ENCODE measurements at regions not wholly inside any gene's neighbourhood (a gene's known extent, or its start where the extent isn't known, plus 50 kb on each side); places are given as distances from the start of the nearest gene placed in this dataset.
A peak's percentile ranks its signal among the peaks of the same experiment; 100 is the strongest.

DNA sequence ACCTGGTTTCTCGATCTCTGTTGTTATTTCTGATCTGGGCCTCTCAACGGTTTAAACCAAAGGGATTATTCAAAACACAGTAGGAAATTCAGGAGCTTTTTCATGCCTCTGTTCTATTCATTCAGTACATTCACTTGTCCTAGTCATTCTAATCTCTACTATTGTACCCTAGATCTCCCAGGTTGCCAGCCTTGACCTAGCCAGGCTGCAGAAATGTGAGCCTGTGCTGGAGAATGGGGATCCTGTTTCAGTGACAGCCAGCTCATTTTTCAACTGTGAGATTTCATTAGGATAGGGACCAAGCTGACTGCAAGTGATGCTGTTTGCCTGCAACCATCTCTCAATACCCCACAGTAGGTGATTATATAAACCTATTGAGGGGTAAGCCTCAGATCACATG, 186.2 kb downstream of the CMPK2 start:
- Histone ChIP-seq H2BK120ac (ENCODE audit: low read depth, low read length, poor library complexity, severe bottlenecking) (no peak overlapping the region), H3K9ac (ENCODE audit: extremely low read depth, insufficient read length, low read length) (no peak overlapping the region), H4K5ac (ENCODE audit: insufficient read length, low read depth, low read length) (no peak overlapping the region), H3K56ac (ENCODE audit: insufficient read length, low read depth, low read length) (no peak overlapping the region), H3K4me1 (ENCODE audit: insufficient read depth, low read length) (peaks cover 12% of the 10 kb centered on the region; the same call in 1 of the 2 replicates), H3K79me1 (ENCODE audit: insufficient read depth, low read depth, low read length, poor library complexity, severe bottlenecking) (no peaks in the 10 kb centered on the region), H2BK12ac (ENCODE audit: insufficient read length, low read depth, low read length) (no peak overlapping the region), H3K27ac (ENCODE audit: insufficient read length, low read depth, low read length) (no peak overlapping the region), H2BK15ac (ENCODE audit: low read depth, low read length) (no peak overlapping the region), H3K27me3 (ENCODE audit: insufficient read depth, low read length) (no peaks in the 10 kb centered on the region), H3K14ac (ENCODE audit: insufficient read depth, low read length) (no peak overlapping the region), H2AK5ac (ENCODE audit: insufficient read length, low read length) (no peak overlapping the region), H3K23ac (ENCODE audit: insufficient read length, low read depth, low read length) (no peak overlapping the region), H3K4me2 (ENCODE audit: insufficient read depth, insufficient read length, low read length) (no peak overlapping the region), H3T11ph (ENCODE audit: low read length) (no peak overlapping the region), H2BK5ac (ENCODE audit: insufficient read length, low read length) (no peak overlapping the region), H4K8ac (replicated peaks; ENCODE audit: insufficient read length, low read depth, low read length) (no peak overlapping the region), H2AFZ (ENCODE audit: low read length) (no peak overlapping the region), H3K4ac (ENCODE audit: low read depth, low read length) (no peak overlapping the region), H4K20me1 (ENCODE audit: control insufficient read depth, insufficient read depth, insufficient read length) (no peaks in the 10 kb centered on the region), H3K18ac (ENCODE audit: insufficient read length, low read depth, low read length) (no peak overlapping the region), H3K9me3 (ENCODE audit: control insufficient read depth, low read depth, low read length) (no peaks in the 10 kb centered on the region), H3K79me2 (ENCODE audit: insufficient read depth, low read length) (no peaks in the 10 kb centered on the region), H3K23me2 (ENCODE audit: insufficient read length, low read depth, low read length, poor library complexity, severe bottlenecking) (no peaks in the 10 kb centered on the region), H4K91ac (ENCODE audit: insufficient read length, low read depth, low read length) (no peak overlapping the region), H2BK20ac (ENCODE audit: low read depth, low read length, poor library complexity, severe bottlenecking) (no peak overlapping the region)
- H3K27ac Mint-ChIP-seq = peak overlapping the region in 1 of 3 experiments; percentile 28; a peak in 2 of 7 replicates
- DNase-seq = no peak
- H3K4me3 Mint-ChIP-seq = no peak overlapping the region
- peaks cover 42 to 53% of the 10 kb centered on the region in 2 experiments for H3K4me1 Mint-ChIP-seq
- no CpG with 5 or more reads among the region's 2 CpGs for WGBS (ENCODE audit: extremely low coverage, insufficient read length, low lambda C conversion rate)
- H3K9me3 Mint-ChIP-seq = no peaks in the 10 kb centered on the region
- TF ChIP-seq, protein P1, sequence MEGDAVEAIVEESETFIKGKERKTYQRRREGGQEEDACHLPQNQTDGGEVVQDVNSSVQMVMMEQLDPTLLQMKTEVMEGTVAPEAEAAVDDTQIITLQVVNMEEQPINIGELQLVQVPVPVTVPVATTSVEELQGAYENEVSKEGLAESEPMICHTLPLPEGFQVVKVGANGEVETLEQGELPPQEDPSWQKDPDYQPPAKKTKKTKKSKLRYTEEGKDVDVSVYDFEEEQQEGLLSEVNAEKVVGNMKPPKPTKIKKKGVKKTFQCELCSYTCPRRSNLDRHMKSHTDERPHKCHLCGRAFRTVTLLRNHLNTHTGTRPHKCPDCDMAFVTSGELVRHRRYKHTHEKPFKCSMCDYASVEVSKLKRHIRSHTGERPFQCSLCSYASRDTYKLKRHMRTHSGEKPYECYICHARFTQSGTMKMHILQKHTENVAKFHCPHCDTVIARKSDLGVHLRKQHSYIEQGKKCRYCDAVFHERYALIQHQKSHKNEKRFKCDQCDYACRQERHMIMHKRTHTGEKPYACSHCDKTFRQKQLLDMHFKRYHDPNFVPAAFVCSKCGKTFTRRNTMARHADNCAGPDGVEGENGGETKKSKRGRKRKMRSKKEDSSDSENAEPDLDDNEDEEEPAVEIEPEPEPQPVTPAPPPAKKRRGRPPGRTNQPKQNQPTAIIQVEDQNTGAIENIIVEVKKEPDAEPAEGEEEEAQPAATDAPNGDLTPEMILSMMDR (conservative IDR thresholded peaks at IDR 0.05) = no peak
- peaks cover 9% of the 10 kb centered on the region for H3K27me3 Mint-ChIP-seq (ENCODE audit: low read depth)
- no peaks in the 10 kb centered on the region; a peak in 1 of 7 replicates for H3K36me3 Mint-ChIP-seq (ENCODE audit: insufficient read depth in 1 of 3, low read depth in 3 of 3)

All from H9 (cell line).